ENCODE measurements at regions not wholly inside any gene's neighbourhood (a gene's known extent, or its start where the extent isn't known, plus 50 kb on each side); places are given as distances from the start of the nearest gene placed in this dataset.

DNA sequence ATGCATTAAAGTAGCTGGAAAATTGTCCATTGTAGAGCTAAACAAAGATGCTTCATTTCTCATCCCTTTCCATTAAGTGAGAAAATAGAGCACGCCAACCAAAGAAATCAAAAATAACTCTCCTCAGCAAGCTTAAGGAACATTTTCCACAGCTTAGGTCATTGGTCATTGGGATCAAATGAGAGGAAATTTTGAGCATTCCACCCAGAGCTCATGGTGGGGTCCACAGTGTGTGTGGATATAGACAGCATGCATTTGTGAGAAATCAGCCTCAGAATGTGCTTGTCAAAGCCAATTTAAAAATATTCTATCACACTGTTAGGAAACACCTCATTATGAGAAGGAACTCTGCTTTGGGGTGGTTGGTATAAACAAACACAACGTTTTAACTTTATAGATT is 97.2 kb downstream of the HDGFL1 start:
- H3K9me3 Mint-ChIP-seq (ENCODE audit: unreplicated experiment): peaks cover 9% of the 10 kb centered on the region
- no peak overlapping the region for H3K4me3 Mint-ChIP-seq (ENCODE audit: unreplicated experiment)
- H3K27me3 Mint-ChIP-seq (ENCODE audit: insufficient read depth, unreplicated experiment): no peaks in the 10 kb centered on the region
- peaks cover 6% of the 10 kb centered on the region for H3K36me3 Mint-ChIP-seq (ENCODE audit: insufficient read depth, unreplicated experiment)
- ChIA-PET CTCF (interaction anchor here (0.6 to 1.2 kb wide), 2 partner anchors 39 to 777 kb away, joined by 3 to 4 read pairs; no protein-coding TSS in a partner anchor), POLR2A (interaction anchor here (1.2 kb wide), 1 partner anchor 9 kb away, joined by 3 read pairs; no protein-coding TSS in a partner anchor)
- no peak overlapping the region for H3K27ac Mint-ChIP-seq (ENCODE audit: low read depth, unreplicated experiment)
- intact Hi-C loops (cut with micrococcal nuclease): no loop called here
- BruUV-seq (replicated peaks): no TSS peak
- H3K4me1 Mint-ChIP-seq (ENCODE audit: insufficient read depth, unreplicated experiment): peaks cover 6% of the 10 kb centered on the region
- DNase-seq (ENCODE audit: unreplicated experiment): no peak
- TF ChIP-seq, protein P1, sequence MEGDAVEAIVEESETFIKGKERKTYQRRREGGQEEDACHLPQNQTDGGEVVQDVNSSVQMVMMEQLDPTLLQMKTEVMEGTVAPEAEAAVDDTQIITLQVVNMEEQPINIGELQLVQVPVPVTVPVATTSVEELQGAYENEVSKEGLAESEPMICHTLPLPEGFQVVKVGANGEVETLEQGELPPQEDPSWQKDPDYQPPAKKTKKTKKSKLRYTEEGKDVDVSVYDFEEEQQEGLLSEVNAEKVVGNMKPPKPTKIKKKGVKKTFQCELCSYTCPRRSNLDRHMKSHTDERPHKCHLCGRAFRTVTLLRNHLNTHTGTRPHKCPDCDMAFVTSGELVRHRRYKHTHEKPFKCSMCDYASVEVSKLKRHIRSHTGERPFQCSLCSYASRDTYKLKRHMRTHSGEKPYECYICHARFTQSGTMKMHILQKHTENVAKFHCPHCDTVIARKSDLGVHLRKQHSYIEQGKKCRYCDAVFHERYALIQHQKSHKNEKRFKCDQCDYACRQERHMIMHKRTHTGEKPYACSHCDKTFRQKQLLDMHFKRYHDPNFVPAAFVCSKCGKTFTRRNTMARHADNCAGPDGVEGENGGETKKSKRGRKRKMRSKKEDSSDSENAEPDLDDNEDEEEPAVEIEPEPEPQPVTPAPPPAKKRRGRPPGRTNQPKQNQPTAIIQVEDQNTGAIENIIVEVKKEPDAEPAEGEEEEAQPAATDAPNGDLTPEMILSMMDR (IDR thresholded peaks at IDR 0.05; ENCODE audit: unreplicated experiment): no peak

DNA sequence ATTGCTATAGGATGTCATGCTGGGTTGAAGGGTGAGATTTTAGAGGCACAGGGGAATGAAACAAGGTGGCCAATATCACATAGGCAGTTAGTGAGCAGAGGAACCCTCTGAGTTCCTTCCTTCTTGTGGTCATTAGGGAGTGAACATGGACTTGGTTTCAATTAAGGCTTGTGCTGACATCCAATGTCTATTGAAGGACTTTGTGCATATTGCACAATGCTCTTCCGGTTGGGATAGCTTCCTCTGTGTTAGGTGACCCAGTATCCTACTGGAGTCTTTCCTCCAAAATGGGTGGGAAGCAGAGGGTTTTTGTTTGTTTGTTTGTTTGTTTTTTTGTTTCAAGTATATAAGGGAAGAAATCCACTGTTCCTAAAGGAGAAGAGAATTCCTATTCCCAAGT is 98.5 kb downstream of the HDGFL1 start:
- no peak for DNase-seq (ENCODE audit: unreplicated experiment)
- Mint-ChIP-seq H3K27me3 (ENCODE audit: insufficient read depth, unreplicated experiment) (no peaks in the 10 kb centered on the region), H3K4me1 (ENCODE audit: insufficient read depth, unreplicated experiment) (peaks cover 2% of the 10 kb centered on the region), H3K4me3 (ENCODE audit: unreplicated experiment) (no peak overlapping the region), H3K36me3 (ENCODE audit: insufficient read depth, unreplicated experiment) (peaks cover 6% of the 10 kb centered on the region), H3K9me3 (ENCODE audit: unreplicated experiment) (peaks cover 3% of the 10 kb centered on the region), H3K27ac (ENCODE audit: low read depth, unreplicated experiment) (no peak overlapping the region)
- CTCF ChIA-PET: interaction anchor here (0.6 kb wide), 1 partner anchor 1569 kb away, joined by 3 read pairs; no protein-coding TSS in a partner anchor
- POLR2A ChIA-PET: interaction anchor here (0.6 kb wide), 1 partner anchor 519 kb away, joined by 3 read pairs; no protein-coding TSS in a partner anchor
- TF ChIP-seq, protein P1 (IDR thresholded peaks at IDR 0.05; ENCODE audit: unreplicated experiment): no peak
- intact Hi-C loops (cut with micrococcal nuclease): no loop called here
- no TSS peak for BruUV-seq (replicated peaks)

DNA sequence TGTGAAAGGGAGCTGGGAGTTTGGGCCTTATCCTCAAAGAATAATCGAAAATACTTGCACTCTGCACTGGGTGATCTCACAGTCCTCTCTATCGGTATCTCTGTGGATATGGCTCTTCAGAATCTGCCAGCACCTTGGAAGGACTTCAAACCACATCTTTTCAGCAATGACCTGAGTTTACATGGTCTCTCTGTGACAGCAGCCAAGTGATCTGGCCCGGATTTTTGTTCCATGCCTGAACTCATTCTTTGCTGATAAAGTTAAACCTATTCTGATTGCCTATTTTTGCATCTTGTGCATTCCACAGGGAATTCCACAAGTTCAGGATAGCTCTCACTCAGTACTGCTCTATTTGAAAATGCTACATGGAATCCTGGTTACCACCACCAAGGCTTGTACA is 98.9 kb downstream of the HDGFL1 start:
- no peak overlapping the region for H3K27ac Mint-ChIP-seq (ENCODE audit: low read depth, unreplicated experiment)
- TF ChIP-seq, protein P1 (IDR thresholded peaks at IDR 0.05; ENCODE audit: unreplicated experiment): no peak
- H3K27me3 Mint-ChIP-seq (ENCODE audit: insufficient read depth, unreplicated experiment): no peaks in the 10 kb centered on the region
- no peaks in the 10 kb centered on the region for H3K4me1 Mint-ChIP-seq (ENCODE audit: insufficient read depth, unreplicated experiment)
- intact Hi-C loops (cut with micrococcal nuclease): no loop called here
- no peak for DNase-seq (ENCODE audit: unreplicated experiment)
- BruUV-seq (replicated peaks): no TSS peak
- H3K36me3 Mint-ChIP-seq (ENCODE audit: insufficient read depth, unreplicated experiment): peaks cover 6% of the 10 kb centered on the region
- H3K9me3 Mint-ChIP-seq (ENCODE audit: unreplicated experiment): no peaks in the 10 kb centered on the region
- ChIA-PET POLR2A (interaction anchor here (0.6 kb wide), 1 partner anchor 519 kb away, joined by 3 read pairs; no protein-coding TSS in a partner anchor), CTCF (interaction anchor here (0.5 to 0.6 kb wide), 2 partner anchors 159 to 1568 kb away, joined by 3 read pairs; no protein-coding TSS in a partner anchor)
- H3K4me3 Mint-ChIP-seq (ENCODE audit: unreplicated experiment): no peak overlapping the region

GRCh38 chr6:22668717-22669116 is 99.4 kb downstream of the HDGFL1 start:
- Mint-ChIP-seq H3K36me3 (ENCODE audit: insufficient read depth, unreplicated experiment) (peaks cover 6% of the 10 kb centered on the region), H3K4me3 (ENCODE audit: unreplicated experiment) (no peak overlapping the region), H3K9me3 (ENCODE audit: unreplicated experiment) (no peaks in the 10 kb centered on the region), H3K27me3 (ENCODE audit: insufficient read depth, unreplicated experiment) (no peaks in the 10 kb centered on the region), H3K27ac (ENCODE audit: low read depth, unreplicated experiment) (no peak overlapping the region), H3K4me1 (ENCODE audit: insufficient read depth, unreplicated experiment) (no peaks in the 10 kb centered on the region)
- CTCF ChIA-PET: interaction anchor here (0.5 to 0.6 kb wide), 2 partner anchors 45 to 159 kb away, joined by 3 read pairs; no protein-coding TSS in a partner anchor
- BruUV-seq (replicated peaks): no TSS peak
- POLR2A ChIA-PET: interaction anchor here (0.6 kb wide), 1 partner anchor 520 kb away, joined by 3 read pairs; no protein-coding TSS in a partner anchor
- intact Hi-C loops (cut with micrococcal nuclease): no loop called here
- TF ChIP-seq, protein P1 (IDR thresholded peaks at IDR 0.05; ENCODE audit: unreplicated experiment): no peak
- DNase-seq (ENCODE audit: unreplicated experiment): no peak
